ENCODE measurements at regions not wholly inside any gene's neighbourhood (a gene's known extent, or its start where the extent isn't known, plus 50 kb on each side); places are given as distances from the start of the nearest gene placed in this dataset.

GRCh38 chr14:49401373-49401772 lies 184.8 kb downstream of the RPS29 start:
- FAIRE-seq: no peak

GRCh38 chr14:49396801-49397200 lies 189.4 kb downstream of the RPS29 start:
- no peak for TF ChIP-seq CTCF (IDR thresholded peaks at IDR 0.05; ENCODE audit: insufficient read depth, missing control alignments)
- FAIRE-seq (no peak), DNase-seq (ENCODE audit: insufficient read length, low spot score) (no peak)

More at GRCh38 chr14:49401373-49401772, 184.8 kb downstream of the RPS29 start:
- no peak for DNase-seq (ENCODE audit: insufficient read length, low spot score)
- no peak for TF ChIP-seq CTCF (IDR thresholded peaks at IDR 0.05; ENCODE audit: insufficient read depth, missing control alignments)

GRCh38 chr14:49381778-49382177 lies 204.4 kb downstream of the RPS29 start:
- DNase-seq (ENCODE audit: insufficient read length, low spot score) (no peak), FAIRE-seq (no peak)
- no peak for TF ChIP-seq CTCF (IDR thresholded peaks at IDR 0.05; ENCODE audit: insufficient read depth, missing control alignments)

GRCh38 chr14:49367696-49368095 lies 218.5 kb downstream of the RPS29 start:
- TF ChIP-seq CTCF (IDR thresholded peaks at IDR 0.05; ENCODE audit: insufficient read depth, missing control alignments): no peak
- DNase-seq (ENCODE audit: insufficient read length, low spot score) (no peak), FAIRE-seq (no peak)

- DNase-seq (ENCODE audit: insufficient read length, low spot score) (no peak), FAIRE-seq (no peak)
- no peak for TF ChIP-seq CTCF (IDR thresholded peaks at IDR 0.05; ENCODE audit: insufficient read depth, missing control alignments)
Measured at GRCh38 chr14:49366416-49366815, 219.8 kb downstream of the RPS29 start.

- no peak for DNase-seq (ENCODE audit: insufficient read length, low spot score)
- no peak for TF ChIP-seq CTCF (IDR thresholded peaks at IDR 0.05; ENCODE audit: insufficient read depth, missing control alignments)
- FAIRE-seq: no peak
Measured at GRCh38 chr14:49364752-49365117, 221.4 kb downstream of the RPS29 start.

GRCh38 chr14:49363821-49364751 lies 222.1 kb downstream of the RPS29 start:
- DNase-seq (ENCODE audit: insufficient read length, low spot score) (no peak), FAIRE-seq (no peak)
- TF ChIP-seq CTCF (IDR thresholded peaks at IDR 0.05; ENCODE audit: insufficient read depth, missing control alignments): no peak
